Activated naive CD8-positive, alpha-beta T cell treated with anti-CD3 and anti-CD28 coated beads, Interleukin-2, amount 10 ng/mL, durations not matched to agents 7 days and 5 days (primary cell): ENCODE measurements at regions not wholly inside any gene's neighbourhood (a gene's known extent, or its start where the extent isn't known, plus 50 kb on each side); places are given as distances from the start of the nearest gene placed in this dataset.
"Not testable (repeated sequence)": the region's sequence is repeated elsewhere in the genome, so short reads cannot be mapped to it uniquely, and the experiment has no call there.

Experiments
- ATAC-seq: fragments of 150-1000 bp; cut with Tn5 transposase; one replicate; pipeline ENCODE4 v1.10.0; 2021; ENCODE audit warnings: low read depth, moderate library complexity
- POLR2A ChIA-PET: fragments of 350-600 bp; sonication (Branson Sonifier 250); formaldehyde crosslinking; loops from one replicate; lab custom pipeline; 2021; ENCODE audit warnings: antibody characterized with exemption; lab: Charles Lee
- DNase-seq: peaks from one replicate; pipeline ENCODE4 v3.0.0; 2021
- H3K27ac Mint-ChIP-seq: one replicate; pipeline ENCODE4 v1.8.0; 2022; ENCODE audit warnings: mild to moderate bottlenecking, mixed read lengths
- H3K27me3 Mint-ChIP-seq: one replicate; pipeline ENCODE4 v1.8.0; 2022; ENCODE audit warnings: mild to moderate bottlenecking, moderate library complexity, mixed read lengths
- H3K36me3 Mint-ChIP-seq: one replicate; pipeline ENCODE4 v1.8.0; 2021; ENCODE audit warnings: mild to moderate bottlenecking, mixed read lengths
- H3K4me1 Mint-ChIP-seq: one replicate; pipeline ENCODE4 v1.8.0; 2021; ENCODE audit warnings: mixed read lengths
- H3K4me3 Mint-ChIP-seq: one replicate; pipeline ENCODE4 v1.8.0; 2022; ENCODE audit warnings: mild to moderate bottlenecking, moderate library complexity, mixed read lengths
- H3K9me3 Mint-ChIP-seq: one replicate; pipeline ENCODE4 v1.8.0; 2021; ENCODE audit warnings: mixed read lengths

GRCh38 chr3:87558492-87558891, 282.1 kb upstream of the POU1F1 start:
- ATAC-seq: no peak
- no peaks in the 10 kb centered on the region for H3K27me3 Mint-ChIP-seq
- no peaks in the 10 kb centered on the region for H3K36me3 Mint-ChIP-seq
- no peak for DNase-seq
- H3K4me3 Mint-ChIP-seq: no peak overlapping the region
- H3K4me1 Mint-ChIP-seq: no peaks in the 10 kb centered on the region
- no peaks in the 10 kb centered on the region for H3K9me3 Mint-ChIP-seq
- H3K27ac Mint-ChIP-seq: no peak overlapping the region
- POLR2A ChIA-PET: no interaction called here

- POLR2A ChIA-PET: no interaction called here
- Mint-ChIP-seq H3K27ac (no peak overlapping the region), H3K27me3 (no peaks in the 10 kb centered on the region)
Measured at GRCh38 chr3:87555290-87555689, 278.9 kb upstream of the POU1F1 start.

GRCh38 chr3:87553058-87553457, 276.7 kb upstream of the POU1F1 start:
- no peaks in the 10 kb centered on the region for H3K36me3 Mint-ChIP-seq
- no peak overlapping the region for H3K4me3 Mint-ChIP-seq
- no peak overlapping the region for H3K27ac Mint-ChIP-seq
- H3K27me3 Mint-ChIP-seq: peaks cover 2% of the 10 kb centered on the region
- no peak for DNase-seq
- H3K9me3 Mint-ChIP-seq: no peaks in the 10 kb centered on the region
- POLR2A ChIA-PET: no interaction called here
- no peak for ATAC-seq
- no peaks in the 10 kb centered on the region for H3K4me1 Mint-ChIP-seq

More at GRCh38 chr3:87555290-87555689, 278.9 kb upstream of the POU1F1 start:
- Mint-ChIP-seq H3K9me3 (no peaks in the 10 kb centered on the region), H3K4me3 (no peak overlapping the region), H3K4me1 (no peaks in the 10 kb centered on the region), H3K36me3 (no peaks in the 10 kb centered on the region)
- no peak for DNase-seq
- ATAC-seq: no peak

GRCh38 chr3:87550892-87551291, 274.5 kb upstream of the POU1F1 start:
- DNase-seq (no peak), ATAC-seq (no peak)
- Mint-ChIP-seq H3K4me3 (no peak overlapping the region), H3K36me3 (no peaks in the 10 kb centered on the region), H3K27ac (no peak overlapping the region), H3K27me3 (peaks cover 2% of the 10 kb centered on the region), H3K4me1 (no peaks in the 10 kb centered on the region), H3K9me3 (no peaks in the 10 kb centered on the region)
- POLR2A ChIA-PET: no interaction called here

GRCh38 chr3:87549208-87549607, 272.8 kb upstream of the POU1F1 start:
- Mint-ChIP-seq H3K4me3 (no peak overlapping the region), H3K4me1 (no peaks in the 10 kb centered on the region)
- POLR2A ChIA-PET: no interaction called here

GRCh38 chr3:87548271-87548670, 271.9 kb upstream of the POU1F1 start:
- no peaks in the 10 kb centered on the region for H3K36me3 Mint-ChIP-seq
- no peaks in the 10 kb centered on the region for H3K9me3 Mint-ChIP-seq
- no peak overlapping the region for H3K4me3 Mint-ChIP-seq
- no peaks in the 10 kb centered on the region for H3K4me1 Mint-ChIP-seq
- ATAC-seq (no peak), DNase-seq (no peak)
- POLR2A ChIA-PET: no interaction called here
- H3K27ac Mint-ChIP-seq: no peak overlapping the region
- H3K27me3 Mint-ChIP-seq: peaks cover 2% of the 10 kb centered on the region

More at GRCh38 chr3:87549208-87549607, 272.8 kb upstream of the POU1F1 start:
- DNase-seq (no peak), ATAC-seq (no peak)
- no peak overlapping the region for H3K27ac Mint-ChIP-seq
- H3K27me3 Mint-ChIP-seq: peaks cover 2% of the 10 kb centered on the region
- no peaks in the 10 kb centered on the region for H3K9me3 Mint-ChIP-seq
- no peaks in the 10 kb centered on the region for H3K36me3 Mint-ChIP-seq

GRCh38 chr3:87546216-87546615, 269.8 kb upstream of the POU1F1 start:
- Mint-ChIP-seq H3K9me3 (no peaks in the 10 kb centered on the region), H3K27ac (no peak overlapping the region), H3K4me1 (no peaks in the 10 kb centered on the region), H3K27me3 (peaks cover 2% of the 10 kb centered on the region), H3K4me3 (no peak overlapping the region), H3K36me3 (no peaks in the 10 kb centered on the region)
- DNase-seq: no peak
- ATAC-seq: no peak
- POLR2A ChIA-PET: no interaction called here

- H3K4me3 Mint-ChIP-seq, H3K27ac Mint-ChIP-seq, H3K36me3 Mint-ChIP-seq, H3K4me1 Mint-ChIP-seq, POLR2A ChIA-PET, DNase-seq, H3K9me3 Mint-ChIP-seq, H3K27me3 Mint-ChIP-seq, ATAC-seq: not testable (repeated sequence)
Measured at GRCh38 chr3:87543408-87543807, 267.0 kb upstream of the POU1F1 start.

- Mint-ChIP-seq H3K9me3 (no peaks in the 10 kb centered on the region), H3K27ac (no peak overlapping the region), H3K27me3 (no peaks in the 10 kb centered on the region), H3K4me3 (no peak overlapping the region), H3K36me3 (no peaks in the 10 kb centered on the region), H3K4me1 (no peaks in the 10 kb centered on the region)
- ATAC-seq (no peak), DNase-seq (no peak)
- POLR2A ChIA-PET: no interaction called here
Measured at GRCh38 chr3:87541723-87542122, 265.3 kb upstream of the POU1F1 start.

- H3K4me1 Mint-ChIP-seq, ATAC-seq, H3K27me3 Mint-ChIP-seq, H3K36me3 Mint-ChIP-seq, H3K4me3 Mint-ChIP-seq, H3K27ac Mint-ChIP-seq, DNase-seq, POLR2A ChIA-PET, H3K9me3 Mint-ChIP-seq: not testable (repeated sequence)
Measured at GRCh38 chr3:87538722-87539121, 262.3 kb upstream of the POU1F1 start.

- Mint-ChIP-seq H3K27ac (no peak overlapping the region), H3K4me1 (no peaks in the 10 kb centered on the region)
- POLR2A ChIA-PET: no interaction called here
Measured at GRCh38 chr3:87509401-87509800, 233.0 kb upstream of the POU1F1 start.

GRCh38 chr3:87508921-87509320, 232.5 kb upstream of the POU1F1 start:
- H3K4me1 Mint-ChIP-seq: no peaks in the 10 kb centered on the region
- POLR2A ChIA-PET: no interaction called here

More at GRCh38 chr3:87509401-87509800, 233.0 kb upstream of the POU1F1 start:
- Mint-ChIP-seq H3K9me3 (no peaks in the 10 kb centered on the region), H3K4me3 (no peak overlapping the region), H3K36me3 (no peaks in the 10 kb centered on the region), H3K27me3 (peaks cover 2% of the 10 kb centered on the region)
- ATAC-seq (no peak), DNase-seq (no peak)

GRCh38 chr3:87507753-87508152, 231.4 kb upstream of the POU1F1 start:
- Mint-ChIP-seq H3K9me3 (no peaks in the 10 kb centered on the region), H3K4me3 (no peak overlapping the region), H3K27ac (no peak overlapping the region), H3K4me1 (no peaks in the 10 kb centered on the region), H3K27me3 (peaks cover 2% of the 10 kb centered on the region), H3K36me3 (no peaks in the 10 kb centered on the region)
- DNase-seq (no peak), ATAC-seq (no peak)
- POLR2A ChIA-PET: no interaction called here

More at GRCh38 chr3:87508921-87509320, 232.5 kb upstream of the POU1F1 start:
- Mint-ChIP-seq H3K27me3 (peaks cover 2% of the 10 kb centered on the region), H3K36me3 (no peaks in the 10 kb centered on the region), H3K9me3 (no peaks in the 10 kb centered on the region), H3K27ac (no peak overlapping the region), H3K4me3 (no peak overlapping the region)
- ATAC-seq (no peak), DNase-seq (no peak)

- Mint-ChIP-seq H3K9me3 (no peaks in the 10 kb centered on the region), H3K36me3 (no peaks in the 10 kb centered on the region), H3K27me3 (peaks cover 2% of the 10 kb centered on the region), H3K4me1 (no peaks in the 10 kb centered on the region), H3K27ac (no peak overlapping the region), H3K4me3 (no peak overlapping the region)
- ATAC-seq: no peak
- POLR2A ChIA-PET: no interaction called here
- DNase-seq: no peak
Measured at GRCh38 chr3:87503900-87504498, 227.6 kb upstream of the POU1F1 start.
